ENCODE measurements at regions not wholly inside any gene's neighbourhood (a gene's known extent, or its start where the extent isn't known, plus 50 kb on each side); places are given as distances from the start of the nearest gene placed in this dataset.

- TF ChIP-seq USF1 (IDR thresholded peaks at IDR 0.05) (no peak), CREB1 (IDR thresholded peaks at IDR 0.05; ENCODE audit: low read depth) (no peak), TEAD4 (IDR thresholded peaks at IDR 0.05) (no peak), NFIC (IDR thresholded peaks at IDR 0.05) (no peak), TAF1 (IDR thresholded peaks at IDR 0.05; ENCODE audit: low read depth) (no peak), EGR1 (IDR thresholded peaks at IDR 0.05) (no peak), EP300 (IDR thresholded peaks at IDR 0.05; ENCODE audit: borderline replicate concordance) (no peak), TCF12 (IDR thresholded peaks at IDR 0.05; ENCODE audit: low read depth) (no peak), YY1 (IDR thresholded peaks at IDR 0.05; ENCODE audit: low read depth) (no peak), CEBPB (IDR thresholded peaks at IDR 0.05) (no peak), MAX (IDR thresholded peaks at IDR 0.05) (no peak), FOXM1 (IDR thresholded peaks at IDR 0.05; ENCODE audit: borderline replicate concordance, low read depth) (no peak), ZBTB7A (IDR thresholded peaks at IDR 0.05; ENCODE audit: low read depth) (no peak), REST (IDR thresholded peaks at IDR 0.05; ENCODE audit: low read depth) (no peak), RAD21 (IDR thresholded peaks at IDR 0.05; ENCODE audit: low read depth) (no peak)
These were observed 677.4 kb upstream of the TMEM132C start for GRCh38 chr12:127589541-127589940.

- TF ChIP-seq ZBTB7A (IDR thresholded peaks at IDR 0.05; ENCODE audit: low read depth) (no peak), TEAD4 (IDR thresholded peaks at IDR 0.05) (no peak), CREB1 (IDR thresholded peaks at IDR 0.05; ENCODE audit: low read depth) (no peak), CEBPB (IDR thresholded peaks at IDR 0.05) (no peak)
These were observed 676.1 kb upstream of the TMEM132C start for GRCh38 chr12:127590868-127591267.

GRCh38 chr12:127592245-127592644, 674.7 kb upstream of the TMEM132C start:
- no peak for TF ChIP-seq TCF12 (IDR thresholded peaks at IDR 0.05; ENCODE audit: low read depth)
- no peak for TF ChIP-seq FOXM1 (IDR thresholded peaks at IDR 0.05; ENCODE audit: borderline replicate concordance, low read depth)
- TF ChIP-seq TEAD4 (IDR thresholded peaks at IDR 0.05), result no peak
- no peak for TF ChIP-seq YY1 (IDR thresholded peaks at IDR 0.05; ENCODE audit: low read depth)
- no peak for TF ChIP-seq USF1 (IDR thresholded peaks at IDR 0.05)
- no peak for TF ChIP-seq REST (IDR thresholded peaks at IDR 0.05; ENCODE audit: low read depth)
- no peak for TF ChIP-seq RAD21 (IDR thresholded peaks at IDR 0.05; ENCODE audit: low read depth)
- no peak for TF ChIP-seq NFIC (IDR thresholded peaks at IDR 0.05)
- TF ChIP-seq TAF1 (IDR thresholded peaks at IDR 0.05; ENCODE audit: low read depth), result no peak
- no peak for TF ChIP-seq EP300 (IDR thresholded peaks at IDR 0.05; ENCODE audit: borderline replicate concordance)
- TF ChIP-seq MAX (IDR thresholded peaks at IDR 0.05), result no peak
- no peak for TF ChIP-seq ZBTB7A (IDR thresholded peaks at IDR 0.05; ENCODE audit: low read depth)
- TF ChIP-seq CEBPB (IDR thresholded peaks at IDR 0.05), result no peak
- no peak for TF ChIP-seq EGR1 (IDR thresholded peaks at IDR 0.05)
- TF ChIP-seq CREB1 (IDR thresholded peaks at IDR 0.05; ENCODE audit: low read depth), result no peak

GRCh38 chr12:127594351-127594970, 672.5 kb upstream of the TMEM132C start:
- TF ChIP-seq TEAD4 (IDR thresholded peaks at IDR 0.05) (no peak), CREB1 (IDR thresholded peaks at IDR 0.05; ENCODE audit: low read depth) (no peak), ZBTB7A (IDR thresholded peaks at IDR 0.05; ENCODE audit: low read depth) (no peak), RAD21 (IDR thresholded peaks at IDR 0.05; ENCODE audit: low read depth) (no peak), TAF1 (IDR thresholded peaks at IDR 0.05; ENCODE audit: low read depth) (no peak), USF1 (IDR thresholded peaks at IDR 0.05) (no peak), TCF12 (IDR thresholded peaks at IDR 0.05; ENCODE audit: low read depth) (no peak), CEBPB (IDR thresholded peaks at IDR 0.05) (no peak), EP300 (IDR thresholded peaks at IDR 0.05; ENCODE audit: borderline replicate concordance) (no peak), YY1 (IDR thresholded peaks at IDR 0.05; ENCODE audit: low read depth) (no peak), REST (IDR thresholded peaks at IDR 0.05; ENCODE audit: low read depth) (no peak)
